ENCODE measurements at regions not wholly inside any gene's neighbourhood (a gene's known extent, or its start where the extent isn't known, plus 50 kb on each side); places are given as distances from the start of the nearest gene placed in this dataset.

DNA sequence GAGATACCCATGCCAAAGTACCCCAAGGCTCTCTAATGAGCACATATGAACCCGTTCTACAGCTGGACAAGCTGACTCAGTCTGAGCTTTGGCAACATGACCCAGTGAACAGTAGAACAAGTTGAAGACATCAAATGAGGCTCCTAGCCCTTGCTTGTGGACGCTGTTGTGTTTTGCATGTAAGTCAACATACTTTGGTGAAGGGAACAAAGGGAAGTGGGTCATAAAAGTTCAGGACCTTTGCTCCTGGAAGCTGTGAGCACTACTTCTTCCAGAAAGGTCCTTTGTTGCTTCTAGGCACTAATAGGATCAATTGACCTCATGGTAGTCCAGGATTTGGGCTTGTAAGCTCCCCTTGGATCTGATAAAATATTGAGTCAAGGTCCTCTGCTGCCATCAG lies 613.5 kb upstream of the TBX3 start:
- TF ChIP-seq CTCF (IDR thresholded peaks at IDR 0.05) (no peak), POLR2A (IDR thresholded peaks at IDR 0.05) (no peak)
